ENCODE measurements at regions not wholly inside any gene's neighbourhood (a gene's known extent, or its start where the extent isn't known, plus 50 kb on each side); places are given as distances from the start of the nearest gene placed in this dataset.

DNA sequence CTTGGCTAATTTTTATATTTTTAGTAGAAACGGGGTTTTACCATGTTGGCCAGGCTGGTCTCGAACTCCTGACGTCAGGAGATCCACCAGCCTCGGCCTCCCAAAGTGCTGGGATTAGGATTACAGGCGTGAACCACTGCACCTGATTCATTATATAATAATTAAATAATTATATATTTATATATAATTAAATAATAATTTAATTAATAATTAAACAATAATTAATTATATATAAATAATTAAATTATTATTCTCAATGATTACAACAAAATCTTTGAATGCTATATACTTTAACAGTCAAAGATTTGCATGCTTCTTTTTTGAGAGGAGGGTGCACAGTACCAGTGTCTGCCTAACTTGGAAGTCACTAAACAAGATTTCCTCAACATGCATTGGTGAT, 872.3 kb downstream of the EFNB2 start:
- intact Hi-C loops (cut with DNase I) = no loop called here
- 95 to 96% methylated on average over 5 of the region's 5 CpGs for WGBS, 2 donors
- Histone ChIP-seq H3K27me3 (no peaks in the 10 kb centered on the region), H3K9me3 (no peaks in the 10 kb centered on the region), H3K4me3 (no peak overlapping the region), H3K36me3 (no peaks in the 10 kb centered on the region), H3K4me1 (no peaks in the 10 kb centered on the region), H3K27ac (no peak overlapping the region)
- DNase-seq (no peak), ATAC-seq (no peak)
- TF ChIP-seq, protein P1, sequence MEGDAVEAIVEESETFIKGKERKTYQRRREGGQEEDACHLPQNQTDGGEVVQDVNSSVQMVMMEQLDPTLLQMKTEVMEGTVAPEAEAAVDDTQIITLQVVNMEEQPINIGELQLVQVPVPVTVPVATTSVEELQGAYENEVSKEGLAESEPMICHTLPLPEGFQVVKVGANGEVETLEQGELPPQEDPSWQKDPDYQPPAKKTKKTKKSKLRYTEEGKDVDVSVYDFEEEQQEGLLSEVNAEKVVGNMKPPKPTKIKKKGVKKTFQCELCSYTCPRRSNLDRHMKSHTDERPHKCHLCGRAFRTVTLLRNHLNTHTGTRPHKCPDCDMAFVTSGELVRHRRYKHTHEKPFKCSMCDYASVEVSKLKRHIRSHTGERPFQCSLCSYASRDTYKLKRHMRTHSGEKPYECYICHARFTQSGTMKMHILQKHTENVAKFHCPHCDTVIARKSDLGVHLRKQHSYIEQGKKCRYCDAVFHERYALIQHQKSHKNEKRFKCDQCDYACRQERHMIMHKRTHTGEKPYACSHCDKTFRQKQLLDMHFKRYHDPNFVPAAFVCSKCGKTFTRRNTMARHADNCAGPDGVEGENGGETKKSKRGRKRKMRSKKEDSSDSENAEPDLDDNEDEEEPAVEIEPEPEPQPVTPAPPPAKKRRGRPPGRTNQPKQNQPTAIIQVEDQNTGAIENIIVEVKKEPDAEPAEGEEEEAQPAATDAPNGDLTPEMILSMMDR (IDR thresholded peaks at IDR 0.05) = no peak

DNA sequence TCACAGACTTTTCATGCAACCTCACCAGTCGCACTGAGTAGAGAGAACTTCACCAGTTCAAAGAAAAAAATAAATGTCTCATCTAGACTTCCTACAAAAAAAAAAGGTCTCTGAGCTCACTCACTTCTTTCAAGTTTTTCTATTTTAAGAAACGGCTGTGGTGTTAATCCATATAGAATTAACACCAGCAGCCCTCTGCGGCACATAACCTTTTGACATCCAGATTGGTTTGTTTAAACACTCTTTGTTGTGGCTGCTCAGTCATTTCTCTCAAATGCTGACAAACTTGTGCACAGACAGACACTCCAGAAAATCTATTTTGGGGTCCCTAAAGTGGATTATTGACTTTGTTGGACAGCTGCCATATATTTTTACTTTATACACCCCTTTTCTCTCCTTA, 874.9 kb downstream of the EFNB2 start:
- TF ChIP-seq, protein P1 (IDR thresholded peaks at IDR 0.05) = no peak
- no peak overlapping the region for H3K4me3 ChIP-seq
- no peak overlapping the region for H3K27ac ChIP-seq
- H3K36me3 ChIP-seq = no peaks in the 10 kb centered on the region
- H3K27me3 ChIP-seq = no peaks in the 10 kb centered on the region
- no peak for ATAC-seq
- no peaks in the 10 kb centered on the region for H3K9me3 ChIP-seq
- DNase-seq = no peak
- intact Hi-C loops (cut with DNase I) = no loop called here
- no peaks in the 10 kb centered on the region for H3K4me1 ChIP-seq
- 75 to 78% methylated on average over 3 of the region's 3 CpGs for WGBS, 2 donors

- DNase-seq (no peak), ATAC-seq (no peak)
- Histone ChIP-seq H3K27ac (no peak overlapping the region), H3K4me3 (no peak overlapping the region), H3K36me3 (no peaks in the 10 kb centered on the region), H3K4me1 (no peaks in the 10 kb centered on the region), H3K27me3 (no peaks in the 10 kb centered on the region), H3K9me3 (no peaks in the 10 kb centered on the region)
- intact Hi-C loops (cut with DNase I) = no loop called here
- WGBS, 2 donors = 87% methylated on average over 3 of the region's 3 CpGs
- TF ChIP-seq, protein P1 (IDR thresholded peaks at IDR 0.05) = no peak
These were observed 877.0 kb downstream of the EFNB2 start for GRCh38 chr13:105658431-105658830.

DNA sequence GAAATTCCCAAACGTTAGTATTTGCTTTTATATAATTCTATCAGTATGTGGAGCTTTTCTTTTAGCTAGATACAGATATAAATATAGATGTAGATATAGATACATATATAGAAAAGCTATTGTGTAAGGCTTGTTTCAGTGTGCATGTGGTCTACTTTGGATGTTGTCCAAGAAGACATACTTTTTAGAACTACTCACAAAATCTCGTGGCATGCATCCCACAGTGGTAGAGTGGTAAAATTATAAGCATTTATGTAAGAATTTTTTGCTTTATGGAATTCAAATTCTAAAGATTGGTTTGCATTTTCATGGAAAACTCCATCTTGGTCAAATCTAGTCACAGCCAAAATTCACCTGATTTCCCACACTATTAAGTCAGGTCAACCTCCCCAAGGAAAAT, 880.4 kb downstream of the EFNB2 start:
- Histone ChIP-seq H3K36me3 (no peaks in the 10 kb centered on the region), H3K4me3 (no peak overlapping the region), H3K27me3 (no peaks in the 10 kb centered on the region), H3K4me1 (no peaks in the 10 kb centered on the region), H3K9me3 (peaks cover 0 to 17% (median 0%) of the 10 kb centered on the region in 11 donors), H3K27ac (no peak overlapping the region)
- ATAC-seq (no peak), DNase-seq (no peak)
- intact Hi-C loops (cut with DNase I) = no loop called here
- 53 to 54% methylated on average over 2 of the region's 2 CpGs for WGBS, 2 donors
- TF ChIP-seq, protein P1 (IDR thresholded peaks at IDR 0.05) = no peak

- no peaks in the 10 kb centered on the region for H3K27me3 ChIP-seq
- no peak for ATAC-seq
- no peak overlapping the region for H3K4me3 ChIP-seq
- H3K36me3 ChIP-seq = no peaks in the 10 kb centered on the region
- TF ChIP-seq, protein P1 (IDR thresholded peaks at IDR 0.05) = no peak
- peaks cover 0 to 46% (median 6%) of the 10 kb centered on the region in 11 donors for H3K9me3 ChIP-seq
- DNase-seq = no peak
- intact Hi-C loops (cut with DNase I) = no loop called here
- 92 to 98% methylated on average over 5 of the region's 5 CpGs for WGBS, 2 donors
- H3K4me1 ChIP-seq = no peaks in the 10 kb centered on the region
- no peak overlapping the region for H3K27ac ChIP-seq
These were observed 891.5 kb downstream of the EFNB2 start for GRCh38 chr13:105643966-105644365.
